ENCODE measurements at regions not wholly inside any gene's neighbourhood (a gene's known extent, or its start where the extent isn't known, plus 50 kb on each side); places are given as distances from the start of the nearest gene placed in this dataset.
"Not testable (repeated sequence)": the region's sequence is repeated elsewhere in the genome, so short reads cannot be mapped to it uniquely, and the experiment has no call there.

DNA sequence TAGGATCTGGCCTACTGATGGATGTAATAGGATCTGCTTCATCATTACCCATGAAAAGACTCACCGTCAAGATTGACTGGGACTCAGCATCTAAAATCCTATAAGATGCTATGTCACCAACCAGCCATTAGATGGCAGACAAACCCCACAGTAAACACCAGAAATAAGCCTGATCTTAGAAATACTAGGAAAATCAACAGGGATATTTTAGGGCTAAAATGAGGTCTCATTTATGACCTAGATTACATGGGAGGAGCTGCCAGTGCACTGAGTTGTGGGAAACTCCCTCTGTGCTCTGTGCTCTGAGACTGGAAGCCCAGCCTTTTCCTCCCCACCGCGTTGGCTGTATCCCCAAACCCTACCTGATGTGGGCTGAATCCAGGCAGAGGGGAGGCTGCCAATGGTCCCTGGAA is 1335.8 kb downstream of the RPIA start:
- H3K4me3 ChIP-seq (ENCODE audit: low read length); H3K9me3 ChIP-seq (ENCODE audit: control insufficient read depth in 1 of 2, insufficient read depth in 1 of 2, low read length in 2 of 2); H3K4me3 Mint-ChIP-seq; H3K4me1 ChIP-seq (ENCODE audit: insufficient read depth, low read length); CTCF ChIA-PET; H3K27ac Mint-ChIP-seq; POLR2A ChIA-PET; ATAC-seq (ENCODE audit: poor library complexity); H3K36me3 Mint-ChIP-seq (ENCODE audit: low read depth); H3K4me1 Mint-ChIP-seq (ENCODE audit: low read depth); H3K27me3 ChIP-seq (ENCODE audit: control insufficient read depth in 1 of 2, insufficient read depth in 2 of 2, low read length in 2 of 2); H3K27ac ChIP-seq (ENCODE audit: low read depth in 1 of 2, low read length in 2 of 2); DNase-seq; H3K9me3 Mint-ChIP-seq; intact Hi-C loops (cut with DNase I, micrococcal nuclease); H3K27me3 Mint-ChIP-seq; H3K36me3 ChIP-seq (ENCODE audit: insufficient read depth, low read length): not testable (repeated sequence)

DNA sequence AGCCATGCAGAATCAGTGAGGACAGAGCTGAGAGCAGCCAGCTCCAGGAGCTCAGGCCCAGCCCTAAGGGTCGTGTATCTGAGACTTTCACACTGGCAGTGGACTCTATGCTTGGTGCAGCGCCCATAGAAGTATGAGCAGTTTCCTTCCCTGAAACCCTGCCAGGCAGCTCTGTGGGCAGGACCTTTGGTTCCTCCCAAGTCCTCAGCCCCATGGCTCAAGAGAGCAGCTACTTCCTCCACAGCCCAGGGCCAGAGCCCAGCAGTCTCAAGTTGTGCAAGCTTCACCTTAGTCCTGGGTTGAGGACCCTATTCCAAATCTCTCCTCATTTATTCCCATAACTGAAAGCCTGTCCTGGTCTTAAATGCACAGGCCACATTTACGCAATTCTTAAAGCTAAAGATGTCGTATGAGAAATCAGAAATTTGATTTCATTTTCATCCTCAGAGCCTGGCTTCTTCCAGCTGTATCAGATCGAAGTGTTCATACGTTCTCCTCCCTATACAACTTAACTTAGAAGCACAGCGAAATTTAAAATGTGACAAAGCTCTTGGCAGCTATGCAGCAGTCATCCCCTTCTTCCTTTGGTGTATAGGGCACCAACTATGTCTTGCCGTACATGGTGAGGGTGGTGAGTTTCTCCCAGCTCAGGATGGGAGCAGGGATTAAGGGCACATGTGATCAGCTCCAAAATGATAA is 1337.1 kb downstream of the RPIA start:
- ATAC-seq (ENCODE audit: poor library complexity); H3K4me1 ChIP-seq (ENCODE audit: insufficient read depth, low read length); H3K4me1 Mint-ChIP-seq (ENCODE audit: low read depth); H3K4me3 Mint-ChIP-seq; H3K9me3 ChIP-seq (ENCODE audit: control insufficient read depth in 1 of 2, insufficient read depth in 1 of 2, low read length in 2 of 2); H3K36me3 ChIP-seq (ENCODE audit: insufficient read depth, low read length); DNase-seq; intact Hi-C loops (cut with DNase I, micrococcal nuclease); H3K27ac ChIP-seq (ENCODE audit: low read depth in 1 of 2, low read length in 2 of 2); POLR2A ChIA-PET; CTCF ChIA-PET; H3K36me3 Mint-ChIP-seq (ENCODE audit: low read depth); H3K27me3 Mint-ChIP-seq; H3K9me3 Mint-ChIP-seq; H3K27ac Mint-ChIP-seq; H3K4me3 ChIP-seq (ENCODE audit: low read length); H3K27me3 ChIP-seq (ENCODE audit: control insufficient read depth in 1 of 2, insufficient read depth in 2 of 2, low read length in 2 of 2): not testable (repeated sequence)

- H3K27me3 ChIP-seq (ENCODE audit: control insufficient read depth in 1 of 2, insufficient read depth in 2 of 2, low read length in 2 of 2); H3K27ac Mint-ChIP-seq; ATAC-seq (ENCODE audit: poor library complexity); DNase-seq; H3K4me1 ChIP-seq (ENCODE audit: insufficient read depth, low read length); H3K9me3 Mint-ChIP-seq; H3K36me3 ChIP-seq (ENCODE audit: insufficient read depth, low read length); H3K27me3 Mint-ChIP-seq; H3K27ac ChIP-seq (ENCODE audit: low read depth in 1 of 2, low read length in 2 of 2); H3K4me3 ChIP-seq (ENCODE audit: low read length); CTCF ChIA-PET; H3K36me3 Mint-ChIP-seq (ENCODE audit: low read depth); POLR2A ChIA-PET; H3K9me3 ChIP-seq (ENCODE audit: control insufficient read depth in 1 of 2, insufficient read depth in 1 of 2, low read length in 2 of 2); intact Hi-C loops (cut with DNase I, micrococcal nuclease); H3K4me1 Mint-ChIP-seq (ENCODE audit: low read depth); H3K4me3 Mint-ChIP-seq: not testable (repeated sequence)
Observed at GRCh38 chr2:90029080-90029428, 1337.6 kb downstream of the RPIA start.

DNA sequence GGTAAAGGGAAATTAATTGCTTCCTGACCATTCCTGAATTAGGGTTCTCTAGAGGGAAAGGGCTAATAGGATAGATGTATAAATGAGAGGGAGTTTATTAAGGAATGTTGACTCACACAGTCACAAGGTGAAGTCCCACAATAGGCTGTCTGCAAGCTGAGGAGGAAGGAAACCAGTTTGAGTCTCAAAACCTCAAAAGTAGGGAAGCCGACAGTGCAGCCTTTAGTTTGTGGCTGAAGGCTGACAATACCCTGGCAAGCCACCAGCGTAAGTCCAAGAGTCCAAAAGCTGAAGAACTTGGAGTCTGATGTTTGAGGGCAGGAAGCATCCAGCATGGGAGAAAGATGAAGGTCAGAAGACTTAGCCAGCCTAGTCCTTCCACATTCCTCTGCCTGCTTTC is 1340.8 kb downstream of the RPIA start:
- H3K4me1 Mint-ChIP-seq (ENCODE audit: low read depth); DNase-seq; intact Hi-C loops (cut with DNase I, micrococcal nuclease); H3K9me3 ChIP-seq (ENCODE audit: control insufficient read depth in 1 of 2, insufficient read depth in 1 of 2, low read length in 2 of 2); H3K27me3 ChIP-seq (ENCODE audit: control insufficient read depth in 1 of 2, insufficient read depth in 2 of 2, low read length in 2 of 2); POLR2A ChIA-PET; H3K4me3 ChIP-seq (ENCODE audit: low read length); H3K9me3 Mint-ChIP-seq; H3K27ac ChIP-seq (ENCODE audit: low read depth in 1 of 2, low read length in 2 of 2); H3K27me3 Mint-ChIP-seq; H3K27ac Mint-ChIP-seq; H3K36me3 Mint-ChIP-seq (ENCODE audit: low read depth); CTCF ChIA-PET; H3K36me3 ChIP-seq (ENCODE audit: insufficient read depth, low read length); H3K4me3 Mint-ChIP-seq; ATAC-seq (ENCODE audit: poor library complexity); H3K4me1 ChIP-seq (ENCODE audit: insufficient read depth, low read length): not testable (repeated sequence)

- H3K27me3 ChIP-seq (ENCODE audit: control insufficient read depth in 1 of 2, insufficient read depth in 2 of 2, low read length in 2 of 2); CTCF ChIA-PET; ATAC-seq (ENCODE audit: poor library complexity); H3K4me1 ChIP-seq (ENCODE audit: insufficient read depth, low read length); H3K36me3 ChIP-seq (ENCODE audit: insufficient read depth, low read length); POLR2A ChIA-PET; H3K27me3 Mint-ChIP-seq; H3K4me1 Mint-ChIP-seq (ENCODE audit: low read depth); H3K4me3 Mint-ChIP-seq; H3K4me3 ChIP-seq (ENCODE audit: low read length); H3K36me3 Mint-ChIP-seq (ENCODE audit: low read depth); H3K9me3 Mint-ChIP-seq; intact Hi-C loops (cut with DNase I, micrococcal nuclease); H3K9me3 ChIP-seq (ENCODE audit: control insufficient read depth in 1 of 2, insufficient read depth in 1 of 2, low read length in 2 of 2); H3K27ac ChIP-seq (ENCODE audit: low read depth in 1 of 2, low read length in 2 of 2); H3K27ac Mint-ChIP-seq; DNase-seq: not testable (repeated sequence)
Observed at GRCh38 chr2:90036335-90036734, 1344.9 kb downstream of the RPIA start.

DNA sequence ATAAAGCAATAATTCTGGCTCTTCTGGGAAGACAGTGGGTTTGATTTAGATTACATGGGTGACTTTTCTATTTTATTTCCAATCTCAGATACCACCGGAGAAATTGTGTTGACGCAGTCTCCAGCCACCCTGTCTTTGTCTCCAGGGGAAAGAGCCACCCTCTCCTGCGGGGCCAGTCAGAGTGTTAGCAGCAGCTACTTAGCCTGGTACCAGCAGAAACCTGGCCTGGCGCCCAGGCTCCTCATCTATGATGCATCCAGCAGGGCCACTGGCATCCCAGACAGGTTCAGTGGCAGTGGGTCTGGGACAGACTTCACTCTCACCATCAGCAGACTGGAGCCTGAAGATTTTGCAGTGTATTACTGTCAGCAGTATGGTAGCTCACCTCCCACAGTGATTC is 1347.6 kb downstream of the RPIA start:
- H3K36me3 Mint-ChIP-seq (ENCODE audit: low read depth); POLR2A ChIA-PET: not testable (repeated sequence)

GRCh38 chr2:90047776-90048175 is 1356.3 kb downstream of the RPIA start:
- H3K36me3 Mint-ChIP-seq (ENCODE audit: low read depth), result not testable (repeated sequence)

More for the DNA sequence above, 1347.6 kb downstream of the RPIA start:
- DNase-seq; H3K9me3 ChIP-seq (ENCODE audit: control insufficient read depth in 1 of 2, insufficient read depth in 1 of 2, low read length in 2 of 2); H3K9me3 Mint-ChIP-seq; CTCF ChIA-PET; H3K4me1 ChIP-seq (ENCODE audit: insufficient read depth, low read length); intact Hi-C loops (cut with DNase I, micrococcal nuclease); H3K27ac ChIP-seq (ENCODE audit: low read depth in 1 of 2, low read length in 2 of 2); H3K4me3 ChIP-seq (ENCODE audit: low read length); H3K4me3 Mint-ChIP-seq; H3K27me3 Mint-ChIP-seq; H3K4me1 Mint-ChIP-seq (ENCODE audit: low read depth); H3K27ac Mint-ChIP-seq; H3K36me3 ChIP-seq (ENCODE audit: insufficient read depth, low read length); H3K27me3 ChIP-seq (ENCODE audit: control insufficient read depth in 1 of 2, insufficient read depth in 2 of 2, low read length in 2 of 2); ATAC-seq (ENCODE audit: poor library complexity): not testable (repeated sequence)

More at GRCh38 chr2:90047776-90048175, 1356.3 kb downstream of the RPIA start:
- H3K27ac ChIP-seq (ENCODE audit: low read depth in 1 of 2, low read length in 2 of 2); H3K27me3 Mint-ChIP-seq; H3K27ac Mint-ChIP-seq; H3K9me3 Mint-ChIP-seq; H3K9me3 ChIP-seq (ENCODE audit: control insufficient read depth in 1 of 2, insufficient read depth in 1 of 2, low read length in 2 of 2); ATAC-seq (ENCODE audit: poor library complexity); H3K4me3 Mint-ChIP-seq; CTCF ChIA-PET; DNase-seq; H3K36me3 ChIP-seq (ENCODE audit: insufficient read depth, low read length); H3K4me1 Mint-ChIP-seq (ENCODE audit: low read depth); intact Hi-C loops (cut with DNase I, micrococcal nuclease); H3K4me3 ChIP-seq (ENCODE audit: low read length); POLR2A ChIA-PET; H3K27me3 ChIP-seq (ENCODE audit: control insufficient read depth in 1 of 2, insufficient read depth in 2 of 2, low read length in 2 of 2); H3K4me1 ChIP-seq (ENCODE audit: insufficient read depth, low read length): not testable (repeated sequence)
